ENCODE measurements at regions not wholly inside any gene's neighbourhood (a gene's known extent, or its start where the extent isn't known, plus 50 kb on each side); places are given as distances from the start of the nearest gene placed in this dataset.

GRCh38 chr6:99092461-99092860 lies 144.7 kb upstream of the FBXL4 start:
- TF ChIP-seq SNAI2 (CRISPR knock-in tag; IDR thresholded peaks at IDR 0.05) (no peak), ESRRG (CRISPR knock-in tag; IDR thresholded peaks at IDR 0.05) (no peak), CREB5 (CRISPR knock-in tag; IDR thresholded peaks at IDR 0.05; ENCODE audit: low read depth) (no peak), ZFP3 (CRISPR knock-in tag; IDR thresholded peaks at IDR 0.05) (no peak), ISL1 (CRISPR knock-in tag; IDR thresholded peaks at IDR 0.05) (no peak), PATZ1 (CRISPR knock-in tag; IDR thresholded peaks at IDR 0.05; ENCODE audit: borderline replicate concordance) (no peak), GLIS3 (CRISPR knock-in tag; IDR thresholded peaks at IDR 0.05) (no peak), ZFP30 (CRISPR knock-in tag; IDR thresholded peaks at IDR 0.05) (no peak), ZNF565 (CRISPR knock-in tag; conservative IDR thresholded peaks at IDR 0.05; ENCODE audit: low read depth) (no peak), ZC3H10 (CRISPR knock-in tag; IDR thresholded peaks at IDR 0.05) (no peak)

Data from SK-N-SH treated with all-trans-retinoic acid at 6 μM for 48 hours (cell line).